NCI-H2196 treated with DMSO at 0.1 percent for 48 hours (cell line): ENCODE measurements at regions not wholly inside any gene's neighbourhood (a gene's known extent, or its start where the extent isn't known, plus 50 kb on each side); places are given as distances from the start of the nearest gene placed in this dataset.

ENCODE experiments used
- DNase-seq: peaks from one replicate; lab custom pipeline; 2025; ENCODE audit not compliant: unreplicated experiment; lab: John Stamatoyannopoulos, UW

DNA sequence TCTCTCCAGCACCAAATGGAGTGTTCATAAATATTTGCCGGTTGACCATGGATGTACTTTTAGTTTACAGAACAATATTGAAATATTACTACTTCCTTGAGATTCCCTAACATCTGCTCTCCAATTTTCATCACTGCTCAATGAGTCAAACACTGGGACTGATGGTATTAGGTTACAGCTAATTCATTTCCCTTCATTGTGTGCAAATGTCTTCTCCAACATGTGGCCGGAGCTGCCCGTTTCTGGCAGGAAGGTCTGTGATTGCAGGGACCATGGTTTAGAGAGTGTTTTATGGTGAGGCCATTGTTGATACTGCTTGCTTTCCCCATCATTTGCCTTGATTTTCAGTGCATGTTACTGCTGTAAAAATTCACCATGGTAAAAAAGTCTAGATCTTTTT lies 209.3 kb downstream of the HS3ST3B1 start:
- no peak for DNase-seq

DNA sequence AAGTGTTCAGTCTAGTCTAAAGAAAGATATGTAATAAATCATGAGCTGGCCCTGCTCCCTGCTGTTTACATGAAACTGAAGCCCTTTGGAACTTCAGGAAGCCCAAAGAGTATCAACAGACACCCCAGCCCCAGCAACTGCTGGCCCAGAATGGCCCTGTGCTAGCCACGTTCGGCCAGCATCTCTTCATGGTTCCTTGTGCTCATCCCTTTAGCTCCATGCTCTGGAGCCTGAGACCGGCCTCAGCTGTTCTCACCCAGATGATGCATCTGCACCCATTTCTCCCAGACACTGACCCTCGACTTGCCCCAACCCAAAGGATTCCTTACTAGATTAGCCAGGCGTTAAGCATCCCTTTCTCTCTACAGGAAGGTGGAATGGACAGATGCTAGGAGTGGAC lies 207.3 kb downstream of the HS3ST3B1 start:
- DNase-seq = no peak

DNA sequence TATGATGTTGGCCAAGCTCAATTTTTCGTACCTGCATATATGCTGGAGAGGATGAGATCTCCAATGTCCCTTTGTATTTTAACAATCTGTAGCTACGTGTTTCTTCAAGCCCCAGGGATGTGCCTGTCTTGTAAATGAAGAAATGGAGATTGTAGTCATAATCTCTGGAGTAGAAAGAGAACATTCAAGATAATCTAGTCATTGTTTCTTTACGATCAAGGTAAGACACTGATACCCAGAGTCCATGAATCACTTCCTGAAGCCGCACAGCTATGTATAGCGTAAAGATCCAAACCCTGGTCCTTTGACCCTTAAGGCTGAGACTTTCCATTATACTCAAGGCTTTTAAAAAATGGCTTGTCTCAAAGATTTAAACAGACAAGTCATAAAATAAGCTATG lies 205.5 kb downstream of the HS3ST3B1 start:
- DNase-seq = no peak

DNA sequence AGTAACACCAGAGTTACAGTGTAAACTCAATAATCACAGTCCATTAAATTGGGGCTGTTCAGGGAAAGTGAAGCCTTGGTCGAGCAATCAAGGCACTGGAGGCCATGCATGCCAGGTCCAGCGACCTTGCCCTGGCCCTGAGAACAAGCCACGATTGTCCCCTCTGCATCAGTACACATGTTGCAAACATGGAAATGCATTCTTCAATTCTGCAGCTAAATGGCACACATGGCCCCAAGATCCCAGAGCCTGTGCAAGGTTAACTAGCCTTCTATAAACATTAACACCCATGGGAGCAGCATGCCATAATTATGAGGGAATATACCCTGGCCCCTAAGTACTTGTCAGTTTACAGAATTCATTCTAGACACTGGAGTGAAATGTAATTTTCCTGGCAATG lies 204.7 kb downstream of the HS3ST3B1 start:
- no peak for DNase-seq

DNA sequence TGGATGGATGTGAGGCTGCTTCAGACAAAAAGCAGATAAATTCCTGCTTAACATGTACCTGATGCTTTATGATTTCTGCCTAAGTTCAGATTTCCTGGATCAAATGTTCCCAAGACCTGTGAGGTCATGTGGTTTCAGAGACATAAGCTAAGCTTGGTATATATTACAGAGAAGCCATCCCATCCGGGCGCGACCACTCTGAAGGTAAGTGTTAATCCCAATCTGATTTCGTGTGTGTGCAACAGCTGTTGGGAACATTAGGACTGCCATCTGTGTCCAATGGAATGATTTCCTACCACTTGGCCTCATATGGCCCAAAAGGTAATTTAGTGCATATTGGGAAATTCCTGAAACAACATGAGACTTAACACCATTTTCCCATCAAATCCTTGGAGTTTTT lies 199.1 kb downstream of the HS3ST3B1 start:
- DNase-seq = no peak

DNA sequence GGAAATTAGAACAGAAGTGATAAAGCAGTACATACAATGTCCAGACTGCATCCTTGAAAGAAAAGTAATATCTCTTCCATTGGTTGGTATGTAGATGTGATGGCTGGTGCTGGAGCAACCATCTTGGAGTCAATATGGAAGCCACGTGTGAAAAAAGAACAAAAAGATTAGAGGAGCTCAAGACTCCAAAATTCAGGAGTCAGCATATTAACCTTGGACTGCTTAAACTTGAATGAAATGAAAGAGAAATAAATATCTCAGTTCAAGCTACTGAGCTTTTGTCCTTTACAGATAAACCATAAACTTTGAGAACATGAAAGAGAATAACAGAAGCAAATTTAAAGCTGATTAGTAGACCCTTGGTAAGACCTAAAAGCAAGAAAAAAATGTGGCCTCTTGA lies 197.9 kb downstream of the HS3ST3B1 start:
- DNase-seq = no peak

DNA sequence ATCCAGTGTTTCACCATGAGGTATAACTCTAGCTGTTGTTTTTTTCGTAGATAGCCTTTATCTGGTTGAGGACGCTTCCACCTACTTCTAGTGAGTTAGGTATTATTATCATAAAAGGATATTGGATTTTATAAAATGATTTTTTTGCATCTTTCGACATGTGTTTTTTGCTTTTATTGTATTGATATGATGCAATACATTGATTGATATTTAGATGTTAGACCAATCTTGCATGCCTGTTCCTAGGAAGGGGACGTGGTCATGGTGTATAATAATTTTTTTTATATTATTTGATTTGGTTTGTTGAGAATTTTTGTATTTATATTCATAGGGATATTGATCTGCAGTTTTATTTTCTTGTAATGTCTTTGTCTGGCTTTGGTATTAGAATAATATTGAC lies 193.3 kb downstream of the HS3ST3B1 start:
- no peak for DNase-seq

DNA sequence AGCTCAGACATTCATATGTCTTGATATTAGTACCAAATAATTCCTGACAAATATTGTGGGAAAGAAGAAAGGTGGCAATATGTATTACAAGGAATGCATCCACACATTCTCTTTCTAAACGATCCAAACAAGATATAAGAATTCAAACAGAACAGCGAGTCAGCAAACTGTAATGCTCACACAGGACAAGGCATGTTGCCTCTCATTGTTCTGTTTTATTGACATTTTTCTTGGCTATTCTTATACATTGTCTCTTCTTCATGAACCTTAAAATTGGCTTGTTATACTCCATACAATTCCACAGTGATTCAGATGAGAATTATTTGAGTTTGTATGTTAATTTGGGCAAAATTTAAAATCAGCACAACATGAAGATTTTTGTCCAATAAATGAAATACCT lies 189.1 kb downstream of the HS3ST3B1 start:
- no peak for DNase-seq

DNA sequence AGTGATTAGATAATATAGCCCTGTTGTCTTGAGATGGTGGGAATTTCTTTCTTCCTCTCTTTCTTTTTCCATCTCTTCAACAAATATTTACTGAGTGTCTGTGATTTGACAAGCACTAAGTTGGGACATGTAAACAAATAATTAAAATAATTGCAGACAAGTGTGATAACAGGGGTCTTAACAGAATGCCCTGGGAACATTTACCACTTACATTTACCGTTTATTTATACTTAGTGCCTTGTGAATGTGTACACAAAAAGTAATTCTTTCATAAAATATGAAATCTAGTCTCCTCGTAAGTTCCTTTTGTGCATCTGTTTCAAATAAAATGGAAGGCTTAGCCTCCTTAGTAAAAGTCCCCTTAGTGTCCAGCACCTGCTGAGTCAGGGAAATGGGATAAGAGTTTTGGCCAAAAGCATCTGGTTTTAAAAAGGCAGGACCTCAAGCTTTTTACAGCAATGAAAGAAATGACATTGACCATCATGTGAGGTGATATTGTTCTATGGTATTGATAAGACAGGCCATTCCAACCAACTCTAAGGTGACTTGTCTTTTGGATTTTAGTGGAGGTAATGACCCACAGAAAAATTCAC lies 188.2 kb downstream of the HS3ST3B1 start:
- no peak for DNase-seq

DNA sequence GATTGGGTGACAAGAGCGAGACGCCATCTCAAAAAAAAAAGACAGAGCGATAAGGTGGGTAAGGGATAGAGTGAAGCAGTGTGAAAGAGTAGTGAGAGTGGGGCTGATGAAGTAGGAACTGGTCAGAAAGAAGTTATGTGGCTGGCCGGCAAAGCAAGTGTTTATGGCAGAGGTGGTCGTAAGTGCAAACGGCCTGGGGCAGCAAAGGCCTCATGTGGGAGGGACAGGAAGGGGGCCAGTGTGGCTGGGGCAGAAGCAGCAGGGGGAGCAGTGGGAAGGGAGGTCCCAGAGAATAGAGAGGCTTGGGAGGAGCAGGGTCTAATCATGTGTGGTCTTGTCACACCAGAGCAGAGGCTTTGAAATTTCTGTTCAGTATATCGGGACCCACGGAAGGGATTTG lies 186.2 kb downstream of the HS3ST3B1 start:
- DNase-seq = no peak

DNA sequence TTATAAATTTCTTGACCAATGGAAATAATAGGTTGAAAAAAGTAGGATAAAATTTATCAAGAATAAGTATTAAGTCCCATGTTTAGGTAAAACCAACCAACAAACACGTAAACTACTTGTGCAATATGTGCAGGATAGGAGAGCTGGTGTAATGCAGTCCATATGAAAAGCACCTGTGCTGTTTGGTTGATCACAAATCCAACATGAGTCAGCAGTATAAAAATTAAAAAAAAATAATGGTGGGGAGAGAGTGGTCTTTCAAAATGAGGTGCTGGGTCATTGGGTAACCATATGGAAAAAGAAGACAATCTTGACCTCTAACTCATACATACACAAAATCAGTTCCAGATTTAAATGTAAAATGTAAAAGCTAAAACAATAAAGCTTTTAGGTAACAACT lies 181.8 kb downstream of the HS3ST3B1 start:
- no peak for DNase-seq

DNA sequence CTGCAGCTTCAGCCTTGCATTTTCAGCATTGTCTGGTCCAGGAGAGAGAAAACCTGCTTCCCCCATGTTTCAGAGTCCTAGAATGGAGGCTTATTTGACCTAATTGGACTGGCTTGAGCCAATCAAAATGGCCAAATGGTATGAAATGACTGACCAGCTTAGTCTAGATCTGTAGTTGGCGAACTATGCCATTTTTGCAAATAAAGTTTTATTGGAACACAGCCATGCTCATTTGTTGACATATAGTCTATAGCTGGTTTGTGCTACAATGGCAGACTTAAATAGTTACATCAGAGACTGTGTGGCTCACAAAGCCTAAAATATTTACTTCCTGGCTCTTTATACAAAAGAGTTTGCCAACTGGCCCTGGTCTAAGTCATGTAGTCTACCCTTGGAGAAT lies 180.8 kb downstream of the HS3ST3B1 start:
- no peak for DNase-seq

DNA sequence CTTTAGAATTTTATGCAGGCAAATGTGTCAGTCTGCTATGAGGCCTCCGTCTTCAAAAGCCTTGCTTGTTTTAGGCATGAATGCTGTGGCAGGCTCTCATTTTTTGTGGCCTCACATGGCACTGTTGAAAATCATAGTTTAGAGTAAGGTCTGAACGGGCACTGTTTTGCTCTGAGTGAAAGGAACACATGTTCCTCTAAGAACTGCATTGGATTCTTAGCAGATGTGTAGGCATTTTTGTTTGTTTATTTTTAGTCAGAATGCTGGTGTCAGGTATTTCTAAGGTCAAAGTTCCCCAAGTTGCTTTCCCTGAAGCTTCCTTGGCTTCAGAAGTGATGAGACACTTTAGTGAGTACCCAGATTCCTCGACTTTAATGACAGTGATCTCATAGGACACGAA lies 173.7 kb downstream of the HS3ST3B1 start:
- DNase-seq = no peak

DNA sequence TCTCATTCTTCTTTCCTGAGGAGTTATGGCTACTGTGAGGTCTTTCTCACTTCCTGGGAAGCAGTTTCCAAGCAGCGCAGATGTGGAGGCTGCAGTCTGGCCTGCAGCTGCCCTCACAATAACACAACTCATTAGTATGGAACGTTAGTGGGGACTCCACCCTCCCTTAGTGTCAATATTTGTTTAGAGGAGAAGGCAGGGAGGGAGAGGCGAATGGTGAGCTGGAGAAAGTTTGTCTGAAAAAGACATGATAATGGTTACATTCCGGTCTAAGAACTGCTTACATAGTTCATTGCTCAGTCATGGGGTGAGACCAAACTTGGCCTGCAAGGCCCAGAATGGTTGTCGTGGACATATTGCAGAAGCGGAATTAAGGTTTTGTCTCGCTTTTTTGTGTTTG lies 170.2 kb downstream of the HS3ST3B1 start:
- DNase-seq = no peak

DNA sequence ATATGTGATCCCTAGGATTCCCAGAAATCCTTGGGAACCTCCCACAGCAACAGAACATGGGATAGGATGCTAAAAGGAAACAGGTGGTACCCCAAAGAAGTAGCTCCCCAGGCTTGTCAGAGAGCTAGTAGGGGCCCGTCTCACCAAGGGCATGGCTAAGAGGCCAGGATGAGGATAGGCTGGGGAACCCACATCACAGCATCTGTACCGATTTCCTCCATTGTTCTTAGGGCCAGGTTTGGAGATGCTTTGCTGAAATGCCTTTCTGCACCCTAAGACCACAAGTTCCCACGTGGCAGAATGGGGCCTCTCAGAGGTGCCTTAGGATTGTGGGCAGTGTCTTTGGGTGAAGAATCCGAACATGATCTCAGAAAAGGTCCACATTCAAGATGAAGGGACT lies 169.5 kb downstream of the HS3ST3B1 start:
- no peak for DNase-seq

DNA sequence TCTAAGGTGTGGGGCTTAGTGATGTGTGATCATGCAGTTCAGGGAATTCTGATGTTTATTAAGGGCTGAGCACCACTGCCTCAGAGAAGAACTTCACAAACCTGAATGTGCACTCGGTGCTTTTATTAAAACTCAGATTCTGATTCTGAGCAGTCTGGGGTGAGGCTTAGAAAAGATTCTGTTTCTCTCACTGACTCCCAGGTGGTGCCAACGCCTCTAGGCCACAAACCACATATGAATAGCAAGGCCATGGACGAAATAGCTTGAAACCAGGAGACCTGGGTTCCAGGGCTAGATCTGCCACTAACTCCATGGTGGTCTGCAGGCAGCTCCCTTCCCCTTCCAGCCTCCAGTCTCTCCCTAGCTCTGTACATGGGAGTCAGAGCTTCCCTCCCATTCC lies 169.1 kb downstream of the HS3ST3B1 start:
- no peak for DNase-seq

DNA sequence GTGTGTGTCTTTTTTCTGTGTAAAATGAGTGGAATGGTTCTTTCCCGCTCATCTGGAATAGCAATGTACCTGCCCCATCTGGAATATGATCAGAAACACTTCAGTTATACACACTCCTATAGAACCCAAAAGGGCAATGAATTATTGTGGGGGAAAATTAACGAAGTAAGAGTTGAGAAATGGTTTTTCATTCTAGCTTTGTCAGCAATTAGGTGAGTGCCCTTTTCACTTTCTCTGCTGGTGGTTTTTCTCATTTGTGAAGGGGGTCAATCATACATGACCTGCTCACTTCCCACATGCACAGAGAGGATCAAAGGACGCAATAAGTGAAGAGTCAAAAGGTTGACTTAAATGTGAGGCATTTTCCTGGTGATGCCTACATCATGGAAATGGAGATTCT lies 168.0 kb downstream of the HS3ST3B1 start:
- DNase-seq = no peak

DNA sequence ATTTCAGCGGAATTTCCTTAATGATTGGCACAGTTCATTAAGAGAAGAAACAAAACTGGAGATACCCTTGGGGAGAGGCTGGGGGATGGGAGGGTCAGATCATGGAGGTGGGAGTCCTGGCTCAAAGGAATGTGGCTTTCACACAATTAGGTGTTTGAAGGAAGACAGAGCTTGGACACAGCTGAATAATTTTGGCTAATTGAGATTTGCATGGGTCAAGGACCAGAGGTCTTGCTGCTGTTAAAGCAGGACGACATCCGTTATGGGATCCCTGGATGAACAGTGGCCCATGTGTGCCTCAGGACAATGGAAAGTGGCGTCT lies 160.3 kb downstream of the HS3ST3B1 start:
- no peak for DNase-seq

DNA sequence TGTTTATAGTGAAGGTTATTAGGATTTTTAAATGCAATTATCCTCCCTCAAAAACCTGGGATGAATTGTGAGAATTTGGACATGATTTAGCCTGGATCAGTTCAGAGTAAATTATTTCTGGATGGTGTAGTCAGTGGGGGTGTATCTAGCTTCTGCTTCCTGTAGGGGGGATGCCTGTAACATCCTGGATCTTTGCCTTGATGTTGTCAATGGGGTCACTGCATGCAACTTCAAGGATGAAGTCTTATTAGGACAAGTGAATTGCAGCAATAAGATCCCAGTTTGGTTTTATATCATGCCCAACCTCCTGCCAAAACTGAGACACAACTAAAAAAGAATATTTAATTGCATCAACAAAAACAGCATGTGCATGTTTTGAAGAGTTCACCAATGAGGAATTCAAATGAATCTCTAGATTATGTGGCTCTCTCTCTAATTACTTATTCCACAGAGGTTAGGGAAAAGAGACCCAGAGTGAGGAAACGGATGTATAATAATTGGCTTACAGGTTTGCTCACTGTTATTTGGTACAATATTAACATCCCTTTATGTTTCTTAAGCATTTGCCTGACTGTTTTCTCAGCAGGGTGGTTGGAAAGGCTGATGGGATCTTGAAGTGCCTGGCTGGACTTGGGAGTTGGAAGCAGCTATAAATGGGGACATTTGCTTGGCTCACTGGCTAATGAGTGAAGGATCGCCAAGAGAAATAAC lies 159.8 kb downstream of the HS3ST3B1 start:
- no peak for DNase-seq

DNA sequence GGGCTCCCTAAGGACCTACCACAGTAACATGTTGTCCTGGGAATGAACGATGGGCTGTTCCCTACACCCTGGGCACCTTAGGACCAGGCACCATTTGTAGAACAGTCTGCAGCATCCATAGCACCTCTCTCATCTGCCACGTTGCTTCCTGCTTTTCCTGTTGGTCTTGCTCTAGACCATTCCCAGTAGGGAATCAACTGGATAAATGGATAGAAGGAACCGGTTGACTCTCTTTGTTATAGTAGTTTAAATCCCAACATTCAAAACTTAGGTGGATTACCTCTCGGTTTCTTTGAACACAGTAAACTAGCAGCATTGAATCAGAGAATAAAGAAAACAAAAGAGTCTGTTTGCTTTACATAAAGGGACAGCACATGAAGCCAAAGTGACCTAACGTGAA lies 159.1 kb downstream of the HS3ST3B1 start:
- no peak for DNase-seq

DNA sequence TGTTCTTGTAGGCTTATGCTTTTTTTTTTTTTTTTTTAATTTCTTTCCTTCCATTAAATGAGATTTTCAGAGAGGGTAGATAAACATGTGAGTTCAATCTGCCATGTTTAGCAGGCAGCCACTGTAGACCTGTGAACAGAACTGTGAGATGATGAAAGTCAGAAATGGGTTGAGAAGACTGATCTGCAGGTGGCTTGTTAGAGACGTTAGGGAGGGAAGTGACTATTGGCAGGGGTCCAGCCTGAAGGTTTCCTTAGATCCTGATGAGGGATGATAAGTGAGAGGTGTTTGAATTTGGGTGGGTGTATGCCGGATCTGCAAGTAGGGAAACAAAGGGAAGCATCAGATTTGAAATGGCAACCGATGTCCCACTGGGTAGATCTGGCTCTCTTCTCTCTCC lies 157.8 kb downstream of the HS3ST3B1 start:
- no peak for DNase-seq

DNA sequence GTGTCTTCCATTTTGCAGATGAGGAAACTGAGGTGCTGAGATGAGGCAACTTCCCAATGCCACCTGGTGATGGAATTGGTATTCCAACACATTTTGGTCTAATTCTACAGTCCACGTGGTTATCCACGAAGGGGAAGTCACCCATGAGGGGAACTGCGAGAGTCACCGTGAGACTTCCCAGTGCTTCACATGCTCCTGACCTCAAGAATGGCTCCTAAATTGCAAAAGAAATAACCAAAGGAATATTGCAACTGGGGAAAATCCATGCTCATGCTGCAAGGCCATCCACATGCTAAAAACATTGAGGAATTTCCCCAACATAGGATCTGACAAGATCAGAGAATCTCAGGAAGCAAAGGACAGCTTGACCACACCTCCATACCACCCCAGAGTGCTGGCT lies 153.9 kb downstream of the HS3ST3B1 start:
- DNase-seq = no peak

DNA sequence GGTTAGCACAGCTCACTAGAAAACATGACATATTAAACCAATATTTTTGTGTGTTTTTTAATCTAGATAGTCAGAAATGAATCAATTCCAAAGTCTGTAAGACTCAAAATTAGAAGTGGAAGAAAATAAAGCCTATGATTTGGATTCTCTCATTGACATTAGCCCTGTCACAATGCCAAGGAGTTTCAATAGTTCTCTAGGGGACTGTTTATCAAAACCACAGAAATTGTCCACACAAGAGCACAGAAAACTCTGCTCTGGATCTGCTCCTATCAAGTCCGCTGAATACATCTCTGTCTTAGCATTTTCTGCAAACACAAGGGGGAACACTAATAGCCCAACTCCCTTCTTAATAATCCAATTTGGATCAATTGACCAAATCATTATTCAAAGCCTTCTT lies 152.0 kb downstream of the HS3ST3B1 start:
- DNase-seq = no peak
